GM18505 (cell line): ENCODE measurements at regions not wholly inside any gene's neighbourhood (a gene's known extent, or its start where the extent isn't known, plus 50 kb on each side); places are given as distances from the start of the nearest gene placed in this dataset.

Experiments
- ATAC-seq: cut with Tn5 transposase; IDR thresholded peaks from one replicate; pipeline ENCODE4 v1.9.1; 2021; ENCODE audit not compliant: unreplicated experiment
- POLR2A ChIP-seq: IDR thresholded peaks from 4 replicates; pipeline ENCODE4 v1.6.1; 2011; ENCODE audit warnings: borderline replicate concordance; ENCODE audit not compliant: insufficient read depth, insufficient read length; ENCODE audit errors: extremely low read depth

DNA sequence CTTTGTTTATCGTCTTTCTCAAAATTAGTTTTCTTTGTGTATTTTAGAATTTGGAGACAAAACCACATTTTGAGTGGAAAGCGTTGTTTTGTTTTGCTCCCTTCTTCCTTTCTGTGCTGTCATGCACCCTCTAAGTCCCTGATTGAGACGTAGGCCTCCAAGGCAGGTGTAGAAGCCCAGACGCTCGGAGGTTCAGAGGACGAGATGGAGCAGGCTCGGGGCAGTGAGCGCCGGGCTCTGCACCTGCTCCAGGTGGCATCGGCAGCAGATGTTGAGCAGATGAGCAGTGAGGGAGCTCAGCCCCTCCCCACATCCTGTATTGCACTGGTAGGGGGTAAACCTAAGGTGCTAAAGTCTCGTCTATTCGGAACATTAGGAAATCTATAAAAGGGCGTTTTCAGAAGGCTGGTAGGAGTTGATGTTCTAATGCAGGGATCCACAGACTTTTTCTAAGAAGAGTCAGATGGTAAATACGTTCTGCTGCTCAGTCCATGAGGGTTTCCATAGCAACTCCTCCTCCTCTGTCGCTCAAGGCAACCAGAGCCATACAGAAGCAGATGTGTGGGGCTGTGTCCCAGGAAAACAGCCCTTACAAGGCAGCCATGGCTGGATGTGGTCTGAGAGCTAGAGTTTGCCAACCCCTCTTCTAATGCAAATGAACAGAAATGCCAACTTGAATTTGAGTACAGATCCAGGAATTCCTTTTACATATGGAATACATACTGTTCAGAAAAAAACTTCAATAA is 724.2 kb downstream of the BRD1 start:
- ATAC-seq, result no peak
- no peak for TF ChIP-seq POLR2A

DNA sequence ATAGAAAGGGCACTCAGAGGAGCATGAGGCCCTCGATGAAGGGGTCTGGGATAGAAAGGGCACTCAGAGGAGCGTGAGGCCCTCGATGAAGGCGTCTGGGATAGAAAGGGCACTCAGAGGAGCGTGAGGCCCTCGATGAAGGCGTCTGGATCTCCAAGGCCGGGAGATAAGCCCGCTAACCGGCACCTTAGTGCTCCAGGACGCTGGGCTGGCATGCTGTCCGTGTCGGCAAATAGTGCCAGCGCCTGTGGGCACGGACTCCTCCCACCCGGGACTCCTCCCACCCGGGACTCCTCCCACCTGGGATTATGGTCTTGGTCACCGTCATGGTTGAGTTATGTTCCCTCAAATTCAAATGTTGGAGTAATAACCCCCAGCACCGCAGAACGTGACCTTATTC is 725.3 kb downstream of the BRD1 start:
- TF ChIP-seq POLR2A, result no peak
- ATAC-seq, result no peak

DNA sequence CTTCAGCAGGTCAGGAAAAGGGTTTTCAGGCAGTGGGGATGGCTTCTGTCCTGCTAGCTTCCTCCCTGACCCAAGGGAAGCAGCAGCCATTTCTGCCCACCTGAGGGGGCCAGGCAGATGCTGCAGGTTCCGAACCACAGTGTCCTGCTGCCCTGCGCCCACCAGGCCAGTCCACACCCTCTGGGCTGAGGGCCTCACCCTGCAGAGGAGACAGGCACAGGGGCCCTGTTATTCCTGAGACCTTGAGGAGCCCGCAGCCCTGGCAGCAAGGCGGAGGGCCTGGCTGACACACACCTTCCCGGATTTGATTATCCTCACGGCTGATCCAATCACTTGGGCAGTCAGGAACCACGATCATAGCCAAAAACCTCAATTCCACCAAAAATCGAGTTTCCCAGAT is 725.8 kb downstream of the BRD1 start:
- no peak for ATAC-seq
- no peak for TF ChIP-seq POLR2A

DNA sequence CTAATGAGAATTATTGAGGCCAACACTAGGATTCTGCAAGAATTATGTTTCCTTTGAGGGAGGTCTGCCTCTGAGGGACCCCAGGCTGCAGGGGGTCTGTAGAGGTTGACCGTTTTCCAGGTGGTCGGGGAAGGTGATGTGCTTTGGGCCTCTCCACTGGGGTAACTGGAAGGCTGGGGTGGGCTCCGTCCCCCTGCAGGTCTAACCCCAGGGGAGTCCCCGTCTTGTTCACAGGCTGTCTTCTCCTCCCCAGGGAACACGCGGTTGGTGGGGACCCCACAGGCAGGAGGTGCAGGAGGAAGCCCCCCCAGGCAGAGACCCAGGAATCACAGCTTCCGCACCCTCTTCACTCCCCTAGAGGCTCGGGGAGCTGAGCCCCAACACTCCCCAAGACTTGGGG is 726.4 kb downstream of the BRD1 start:
- no peak for ATAC-seq
- TF ChIP-seq POLR2A, result no peak

DNA sequence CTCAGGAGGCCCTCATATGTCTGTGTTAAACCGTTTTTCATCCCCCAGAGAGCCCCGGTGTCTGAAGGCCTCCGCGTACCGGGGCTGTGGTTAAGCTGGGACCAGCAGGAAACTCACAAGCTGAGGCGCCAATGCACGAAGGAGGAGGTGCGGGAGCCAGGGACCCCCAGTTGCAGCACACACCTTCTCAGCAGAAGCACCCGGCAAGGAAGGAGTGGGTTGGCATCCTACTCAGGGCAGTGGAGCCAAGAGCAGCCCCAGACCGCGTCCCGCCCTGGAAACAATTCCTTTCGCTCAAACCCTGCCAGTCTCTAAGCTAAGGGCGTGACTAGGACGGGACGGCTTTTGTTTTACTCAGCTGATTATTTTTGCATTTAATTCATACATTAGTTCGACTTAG is 726.9 kb downstream of the BRD1 start:
- no peak for TF ChIP-seq POLR2A
- ATAC-seq, result no peak

DNA sequence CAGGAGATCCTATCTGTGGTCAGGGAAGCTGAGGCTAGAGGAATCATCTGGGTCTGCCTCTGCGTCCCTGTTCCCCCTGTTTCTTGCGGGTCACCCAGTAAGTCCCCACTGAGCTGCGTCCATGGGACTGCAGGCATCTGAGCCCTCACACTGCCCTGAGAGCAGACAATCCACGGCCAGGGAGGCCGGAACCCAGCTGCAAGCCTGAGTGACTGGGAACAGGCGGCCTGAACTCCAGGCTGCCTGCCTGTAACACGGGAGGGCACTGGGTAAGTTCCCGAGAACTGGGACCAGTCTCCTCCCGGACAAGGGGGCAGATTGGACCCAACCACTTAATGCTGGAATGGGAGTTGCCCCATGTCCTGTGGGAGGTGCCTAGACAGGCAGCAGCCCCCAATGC is 727.4 kb downstream of the BRD1 start:
- no peak for TF ChIP-seq POLR2A
- ATAC-seq, result no peak

DNA sequence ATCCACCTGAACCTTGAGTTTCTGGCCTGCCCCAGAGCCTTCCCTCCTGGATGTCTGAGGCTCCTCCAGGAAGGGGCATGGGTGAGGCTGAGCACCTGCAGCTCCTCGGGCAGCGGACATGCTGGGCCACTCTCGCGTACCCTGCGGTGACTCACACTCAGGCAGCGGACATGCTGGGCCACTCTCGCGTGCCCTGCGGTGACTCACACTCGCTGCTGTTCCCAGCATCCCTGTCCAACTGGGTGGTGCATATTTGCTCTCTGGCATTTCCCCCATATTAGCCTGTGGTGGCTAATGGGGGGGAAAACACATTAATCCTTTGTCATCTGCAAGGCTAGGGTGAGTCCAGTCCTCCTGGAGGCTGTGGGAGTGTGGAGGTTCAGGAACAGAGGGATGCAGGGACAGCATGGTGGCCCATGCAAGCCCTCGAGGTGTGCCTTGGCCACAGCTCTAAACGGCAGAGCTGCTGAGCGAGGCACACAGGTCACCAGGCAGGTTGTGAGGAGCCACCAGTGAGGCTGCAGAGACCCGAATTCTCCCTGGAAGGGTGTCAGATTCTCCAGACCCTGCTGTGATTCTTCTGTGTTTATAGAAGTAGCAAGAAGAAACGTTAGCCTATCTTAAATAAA is 728.1 kb downstream of the BRD1 start:
- TF ChIP-seq POLR2A, result no peak
- no peak for ATAC-seq

DNA sequence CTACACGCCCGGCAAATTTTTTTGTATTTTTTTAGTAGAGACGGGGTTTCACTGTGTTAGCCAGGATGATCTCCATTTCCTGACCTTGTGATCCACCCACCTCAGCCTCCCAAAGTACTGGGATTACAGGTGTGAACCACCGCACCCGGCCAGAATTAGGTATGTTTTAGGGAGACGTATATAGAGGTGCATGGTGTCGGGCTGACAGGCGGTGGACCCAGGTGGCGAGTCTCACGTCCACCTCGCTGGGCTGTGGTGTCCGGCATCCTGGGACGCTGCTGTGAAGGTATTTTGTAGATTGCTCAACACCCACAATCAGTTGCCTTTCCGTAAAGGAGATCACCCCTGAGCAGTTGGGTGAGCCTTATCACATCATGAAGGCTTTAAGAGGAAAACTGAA is 728.6 kb downstream of the BRD1 start:
- no peak for ATAC-seq
- no peak for TF ChIP-seq POLR2A

DNA sequence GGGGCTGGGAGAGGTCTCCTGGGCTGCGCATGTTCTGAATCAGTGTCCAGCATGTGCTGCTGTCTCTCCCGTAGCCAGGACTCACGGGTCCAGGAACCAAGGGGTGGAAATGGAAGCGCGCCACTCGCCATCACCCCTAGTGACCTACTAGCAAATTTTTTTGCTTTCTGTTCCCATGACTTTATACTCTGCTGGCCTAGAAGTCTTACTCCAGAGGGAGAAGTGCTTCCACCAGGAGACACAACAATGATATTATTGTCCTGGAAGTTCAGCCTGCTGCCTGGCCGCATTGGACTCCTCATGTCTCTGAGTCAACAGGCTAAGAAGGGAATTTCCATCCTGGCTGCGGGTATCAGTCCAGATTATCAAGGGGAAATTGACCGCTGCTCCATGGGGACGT is 729.7 kb downstream of the BRD1 start:
- TF ChIP-seq POLR2A, result no peak
- no peak for ATAC-seq

DNA sequence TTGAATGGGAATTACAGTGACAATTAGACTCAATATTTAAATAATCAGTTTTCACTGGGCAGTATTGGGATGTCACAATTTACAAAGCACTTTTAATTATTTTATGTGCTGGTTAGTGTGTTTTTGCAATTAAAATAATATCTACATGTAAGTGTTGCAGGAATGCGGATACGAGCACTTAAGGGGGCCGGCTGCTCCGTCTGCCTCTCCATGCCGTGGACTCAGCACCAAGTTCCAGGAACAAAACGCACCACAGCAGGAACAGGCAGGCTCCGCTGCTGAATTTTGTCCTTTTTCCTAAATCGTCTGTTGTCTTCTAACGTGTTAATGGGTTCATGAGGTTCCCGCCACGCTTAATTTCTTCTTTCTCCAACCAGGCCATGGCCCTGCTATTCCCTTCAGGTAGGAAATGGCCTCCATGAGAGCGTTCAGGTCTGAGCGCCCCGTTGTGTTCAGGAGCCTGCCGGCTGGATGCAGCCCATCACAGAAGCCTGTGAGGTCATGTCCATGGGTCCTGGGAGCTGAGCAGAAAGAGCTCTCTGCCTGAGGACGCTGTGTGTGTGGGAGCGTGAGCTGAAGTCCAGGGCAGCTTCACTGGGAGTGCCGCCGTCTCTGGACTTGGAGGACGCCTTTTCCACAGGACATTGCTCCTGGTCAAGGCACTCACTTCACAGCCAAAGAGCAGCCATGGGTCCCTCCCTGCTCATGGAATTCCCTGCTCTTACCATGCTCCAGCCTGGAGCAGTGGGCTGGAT is 730.3 kb downstream of the BRD1 start:
- TF ChIP-seq POLR2A, result no peak
- no peak for ATAC-seq

DNA sequence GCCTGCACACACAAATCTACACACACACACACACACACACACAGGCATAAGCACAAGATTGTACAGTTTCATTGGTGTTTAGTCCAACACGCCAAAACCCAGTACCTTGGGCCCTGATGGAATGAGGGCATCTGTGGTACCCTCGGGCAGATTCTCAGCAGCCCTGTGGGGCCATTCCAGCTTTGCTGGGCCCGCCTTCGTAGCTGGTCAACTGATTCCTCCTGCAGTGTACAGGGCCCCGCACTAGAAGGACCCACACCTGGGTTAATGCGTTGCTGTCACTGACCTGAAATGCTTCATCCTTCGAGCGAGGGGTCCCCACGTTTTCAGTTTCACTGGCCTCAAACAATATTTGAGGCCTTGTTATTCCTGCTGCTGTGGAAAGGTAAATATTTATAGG is 731.2 kb downstream of the BRD1 start:
- ATAC-seq, result no peak
- no peak for TF ChIP-seq POLR2A

DNA sequence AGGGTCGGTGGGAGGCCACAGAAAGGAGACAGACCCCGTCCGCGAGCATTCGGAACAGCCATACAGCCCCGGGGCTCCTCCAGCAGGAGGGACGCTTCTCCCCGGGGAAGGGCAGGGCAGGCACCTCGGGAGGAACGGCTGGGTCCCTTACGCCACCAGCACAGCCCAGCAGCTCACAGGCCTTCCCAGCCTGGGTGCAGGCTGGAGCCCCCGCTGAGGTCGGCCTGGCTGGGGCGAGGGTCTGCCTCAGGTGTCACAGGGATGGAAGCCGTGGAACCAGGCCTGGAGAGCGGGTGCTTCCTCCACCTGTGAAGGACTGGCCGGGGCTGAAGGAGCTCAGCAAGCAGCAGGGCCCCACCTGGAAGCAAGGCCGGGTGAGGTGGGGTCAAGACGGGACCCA is 732.3 kb downstream of the BRD1 start:
- no peak for ATAC-seq
- no peak for TF ChIP-seq POLR2A

DNA sequence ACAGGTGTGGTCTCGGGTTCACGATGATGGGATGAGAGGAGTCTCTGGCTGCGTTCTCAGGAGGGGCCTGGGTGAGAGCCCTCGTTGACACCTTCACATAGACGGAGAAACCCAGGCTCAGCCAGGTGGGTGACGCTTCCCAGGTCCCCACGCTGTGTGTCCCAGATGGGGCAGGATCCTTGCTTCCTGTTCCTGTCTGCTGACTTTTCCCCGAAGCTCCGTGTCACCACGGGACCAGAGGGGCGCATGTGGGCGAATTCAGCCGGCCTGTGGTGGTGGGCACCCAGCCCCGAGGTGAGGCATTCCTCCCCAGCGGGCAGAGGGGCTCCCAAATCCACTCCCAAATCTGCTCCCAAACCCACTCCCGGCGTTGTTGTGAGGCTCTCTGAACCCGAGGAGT is 732.8 kb downstream of the BRD1 start:
- no peak for ATAC-seq
- TF ChIP-seq POLR2A, result no peak

DNA sequence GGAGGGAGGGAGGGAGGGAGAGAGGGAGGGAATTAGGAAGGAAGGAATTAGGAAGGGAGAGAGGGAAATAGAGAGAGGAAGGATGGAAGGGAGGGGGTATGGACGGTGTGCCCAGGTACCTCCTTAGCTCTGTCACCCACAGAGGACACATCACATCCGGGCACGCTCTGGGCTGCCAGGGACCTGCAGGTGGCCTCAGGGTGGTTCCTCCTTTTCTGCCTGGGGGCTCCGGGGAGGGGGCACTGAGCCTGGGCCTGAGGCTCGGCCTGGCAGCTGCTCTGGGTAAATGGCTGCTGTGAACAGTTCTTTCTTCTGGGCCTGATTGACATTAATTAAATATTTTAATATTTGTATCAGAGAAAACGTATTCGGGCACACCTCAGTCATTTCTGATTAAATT is 733.5 kb downstream of the BRD1 start:
- TF ChIP-seq POLR2A, result no peak

More for the DNA sequence above, 733.5 kb downstream of the BRD1 start:
- no peak for ATAC-seq
